VCaP (cell line): ENCODE measurements at regions not wholly inside any gene's neighbourhood (a gene's known extent, or its start where the extent isn't known, plus 50 kb on each side); places are given as distances from the start of the nearest gene placed in this dataset.

Source experiments
- H3K27ac ChIP-seq: fragments of 450-650 bp; 2 replicates; pipeline ENCODE4 v1.5.1; 2017
- CTCF ChIP-seq: fragments of 450-650 bp; conservative IDR thresholded peaks from 2 replicates; pipeline ENCODE4 v1.5.1; 2017; ENCODE audit warnings: mild to moderate bottlenecking, moderate library complexity

DNA sequence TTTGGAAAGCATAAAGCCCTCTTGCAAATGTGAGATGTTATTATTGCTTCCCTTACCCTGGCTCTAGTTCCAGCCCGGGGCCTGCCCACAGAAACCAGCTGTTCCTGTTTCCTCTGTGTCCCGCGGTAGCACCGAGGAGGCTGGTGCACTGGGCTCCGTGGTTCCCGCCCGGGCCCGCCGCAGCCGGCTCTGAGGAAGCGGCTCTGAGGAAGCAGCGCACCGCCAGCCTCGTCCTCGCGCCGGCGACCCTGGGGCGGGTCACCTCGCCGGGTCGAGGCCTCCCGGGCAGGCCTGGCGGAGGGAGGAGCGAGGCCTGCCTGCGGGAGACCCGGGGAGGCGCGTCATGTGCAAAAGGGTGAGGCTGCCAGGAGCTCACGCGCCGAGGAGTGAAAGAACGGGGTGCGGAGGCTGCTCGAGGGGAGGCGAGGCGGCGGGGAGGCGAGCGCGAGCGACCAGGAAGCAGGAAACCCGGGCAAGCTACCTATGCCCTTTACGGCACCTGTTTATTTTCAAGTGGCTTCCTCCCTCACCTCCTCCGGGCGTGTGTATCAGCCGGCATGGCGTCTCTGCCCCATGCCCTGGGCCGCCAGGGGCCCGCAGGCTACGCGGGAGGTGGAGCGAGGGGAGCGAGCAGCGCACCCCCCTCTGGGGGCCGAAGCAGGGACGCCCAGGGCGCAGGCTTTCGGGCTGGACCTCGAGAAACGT, 61.3 kb upstream of the MEGF10 start:
- peak overlapping the region; percentile 71 for H3K27ac ChIP-seq

DNA sequence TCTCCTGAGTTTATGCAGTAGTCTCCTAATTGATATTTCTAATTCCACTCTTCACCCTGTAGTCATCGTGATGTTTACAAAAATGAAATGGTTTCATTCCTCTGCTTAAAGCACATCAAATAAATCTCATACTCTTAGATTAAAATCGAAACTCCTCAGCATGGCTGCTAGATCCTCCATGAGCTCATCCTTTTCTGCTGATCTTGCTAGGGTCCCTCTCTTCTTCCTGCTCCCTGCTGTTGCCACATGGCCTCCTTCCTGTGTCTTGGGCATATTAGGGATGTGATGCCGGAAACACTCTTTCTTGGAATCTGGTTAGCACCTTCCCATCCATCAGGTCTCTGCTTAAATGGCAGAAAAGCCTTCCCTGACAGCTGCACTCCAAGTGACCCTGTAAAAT, 59.5 kb upstream of the MEGF10 start:
- H3K27ac ChIP-seq = no peak overlapping the region
- TF ChIP-seq CTCF = no peak

More for the DNA sequence above, 61.3 kb upstream of the MEGF10 start:
- TF ChIP-seq CTCF = no peak

DNA sequence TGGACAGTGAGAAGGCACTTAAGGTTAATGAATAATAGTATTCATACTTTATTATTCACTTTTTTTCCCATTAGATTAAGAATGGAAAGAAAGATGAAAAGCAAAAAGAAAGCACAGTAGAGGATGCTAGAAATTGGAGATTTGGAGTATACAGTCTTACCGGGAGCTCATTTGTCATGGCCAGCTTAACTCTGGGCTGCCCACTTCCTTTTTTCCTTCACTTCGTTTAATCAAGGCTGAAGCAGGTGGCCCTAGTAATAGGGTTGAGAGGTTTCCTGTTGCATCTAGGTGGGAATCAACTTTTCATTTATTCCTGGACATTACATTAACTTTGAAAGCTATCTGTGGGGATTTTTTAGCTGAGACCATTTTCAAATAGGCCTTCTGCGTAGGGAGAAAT, 57.0 kb upstream of the MEGF10 start:
- no peak for TF ChIP-seq CTCF
- H3K27ac ChIP-seq = no peak overlapping the region

- TF ChIP-seq CTCF = no peak
- H3K27ac ChIP-seq = no peak overlapping the region
Observed at GRCh38 chr5:127235136-127235535, 55.5 kb upstream of the MEGF10 start.

GRCh38 chr5:127236254-127236653, 54.3 kb upstream of the MEGF10 start:
- no peak for TF ChIP-seq CTCF
- H3K27ac ChIP-seq = peak overlapping the region; percentile 17; the same call in 1 of the 2 replicates
